Adrenal gland (tissue), 9 donors: ENCODE measurements at regions not wholly inside any gene's neighbourhood (a gene's known extent, or its start where the extent isn't known, plus 50 kb on each side); places are given as distances from the start of the nearest gene placed in this dataset.

Experiments used
- DNase-seq, 7 donors: peaks; one replicate each; pipeline ENCODE4 v3.0.0-alpha.2; 2019 to 2020
- H3K27ac ChIP-seq, 5 donors: fragments of 200-600 bp; sonication (generic) in 4 of 5; 1 replicate in 3 of 5; 2 replicates in 2 of 5; pipeline versions ENCODE4 v1.5.1 to v1.8.0; 2016 to 2020; ENCODE audit warnings: mild to moderate bottlenecking in 1 of 5
- H3K27me3 ChIP-seq: fragments of 200-600 bp; 2 replicates; pipeline ENCODE4 v1.8.0; 2021
- H3K36me3 ChIP-seq, 2 donors: fragments of 200-600 bp; replicated peaks in 1 of 2; 1 replicate in 1 of 2; 2 replicates in 1 of 2; pipeline versions ENCODE4 v1.5.1 to v1.8.0; 2018 to 2022
- H3K4me1 ChIP-seq, 2 donors: fragments of 200-600 bp; replicated peaks in 1 of 2; 1 replicate in 1 of 2; 2 replicates in 1 of 2; pipeline versions ENCODE4 v1.5.1 to v1.8.0; 2018 to 2021
- H3K4me3 ChIP-seq, 4 donors: fragments of 200-600 bp; sonication (generic) in 3 of 4; one replicate each; pipeline ENCODE4 v1.5.1; 2016 to 2018
- H3K9me3 ChIP-seq, 3 donors: fragments of 200-600 bp; sonication (generic) in 1 of 3; replicated peaks in 1 of 3; 1 replicate in 2 of 3; 2 replicates in 1 of 3; pipeline versions ENCODE4 v1.5.1 to v1.8.0; 2016 to 2021
- POLR2A ChIP-seq, 2 donors: fragments of 450-650 bp; IDR thresholded peaks; one replicate each; pipeline ENCODE4 v1.6.1; 2017; ENCODE audit warnings: antibody characterized with exemption in 2 of 2, mild to moderate bottlenecking in 2 of 2, moderate library complexity in 1 of 2
- WGBS, 4 donors: extraction: QIAGEN DNeasy Blood & Tissue Kit in 2 of 4; methylation state at CpG; one replicate each; pipeline versions ENCODE4 v1.1.5 to v1.1.7; 2013 to 2017; 5-methylcytosine and 5-hydroxymethylcytosine counted together
- intact Hi-C, 2 donors: fragments of 100-400 bp; cut with DNase I; formaldehyde crosslinking; loops; one replicate each; pipeline versions ENCODE4 v1.14.1 to v1.15.0; 2022 to 2023
- TF ChIP-seq, protein P1 (sequence below), 6 experiments: fragments of 450-650 bp in 4 of 6; fragments of 200-600 bp in 2 of 6; sonication (generic) in 1 of 6; IDR thresholded peaks; 1 replicate in 5 of 6; 2 replicates in 1 of 6; pipeline versions ENCODE4 v1.5.1 to v1.8.0; 2016 to 2021; ENCODE audit warnings: antibody characterized with exemption in 6 of 6, mild to moderate bottlenecking in 2 of 6, moderate library complexity in 1 of 6
- donor health status: healthy with polysubstance abuse.
- donor health status: Bipolar disorder and iron deficiency.
- donor health status: DM: yes; HTN: yes; CAD: no.
- donor health status: DM: no; HTN: no; CAD: no.
- donor health status: DM: no; HTN: no; CAD: no.

DNA sequence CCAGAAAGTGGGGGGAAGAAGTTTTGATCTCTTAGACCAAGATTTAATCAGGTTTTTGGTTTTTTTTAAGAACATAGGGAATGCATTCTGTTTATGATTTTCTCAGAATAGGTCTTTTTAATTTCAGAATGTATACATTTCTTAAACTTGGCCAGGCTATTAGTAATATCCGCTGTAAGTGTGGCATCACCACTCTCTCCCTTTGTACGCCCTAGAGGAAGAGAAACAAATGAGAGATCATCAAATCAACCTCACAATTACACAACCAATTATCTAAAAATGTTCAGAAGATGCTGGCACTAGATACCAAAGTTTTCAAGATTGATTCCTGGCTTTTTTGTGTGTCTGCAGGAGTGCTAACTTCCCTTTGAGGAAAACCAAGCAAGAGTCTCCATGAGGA, 70.0 kb downstream of the KLF6 start:
- Histone ChIP-seq H3K27me3 (no peaks in the 10 kb centered on the region), H3K9me3 (no peaks in the 10 kb centered on the region), H3K4me1 (no peaks in the 10 kb centered on the region), H3K4me3 (no peak overlapping the region), H3K27ac (no peak overlapping the region), H3K36me3 (no peaks in the 10 kb centered on the region)
- no peak for TF ChIP-seq POLR2A (IDR thresholded peaks at IDR 0.05)
- TF ChIP-seq, protein P1, sequence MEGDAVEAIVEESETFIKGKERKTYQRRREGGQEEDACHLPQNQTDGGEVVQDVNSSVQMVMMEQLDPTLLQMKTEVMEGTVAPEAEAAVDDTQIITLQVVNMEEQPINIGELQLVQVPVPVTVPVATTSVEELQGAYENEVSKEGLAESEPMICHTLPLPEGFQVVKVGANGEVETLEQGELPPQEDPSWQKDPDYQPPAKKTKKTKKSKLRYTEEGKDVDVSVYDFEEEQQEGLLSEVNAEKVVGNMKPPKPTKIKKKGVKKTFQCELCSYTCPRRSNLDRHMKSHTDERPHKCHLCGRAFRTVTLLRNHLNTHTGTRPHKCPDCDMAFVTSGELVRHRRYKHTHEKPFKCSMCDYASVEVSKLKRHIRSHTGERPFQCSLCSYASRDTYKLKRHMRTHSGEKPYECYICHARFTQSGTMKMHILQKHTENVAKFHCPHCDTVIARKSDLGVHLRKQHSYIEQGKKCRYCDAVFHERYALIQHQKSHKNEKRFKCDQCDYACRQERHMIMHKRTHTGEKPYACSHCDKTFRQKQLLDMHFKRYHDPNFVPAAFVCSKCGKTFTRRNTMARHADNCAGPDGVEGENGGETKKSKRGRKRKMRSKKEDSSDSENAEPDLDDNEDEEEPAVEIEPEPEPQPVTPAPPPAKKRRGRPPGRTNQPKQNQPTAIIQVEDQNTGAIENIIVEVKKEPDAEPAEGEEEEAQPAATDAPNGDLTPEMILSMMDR (IDR thresholded peaks at IDR 0.05) = no peak
- WGBS, 4 donors = 67 to 92% (median 81%) methylated on average over 2 of the region's 2 CpGs
- DNase-seq = no peak
- intact Hi-C loops = no loop called here

DNA sequence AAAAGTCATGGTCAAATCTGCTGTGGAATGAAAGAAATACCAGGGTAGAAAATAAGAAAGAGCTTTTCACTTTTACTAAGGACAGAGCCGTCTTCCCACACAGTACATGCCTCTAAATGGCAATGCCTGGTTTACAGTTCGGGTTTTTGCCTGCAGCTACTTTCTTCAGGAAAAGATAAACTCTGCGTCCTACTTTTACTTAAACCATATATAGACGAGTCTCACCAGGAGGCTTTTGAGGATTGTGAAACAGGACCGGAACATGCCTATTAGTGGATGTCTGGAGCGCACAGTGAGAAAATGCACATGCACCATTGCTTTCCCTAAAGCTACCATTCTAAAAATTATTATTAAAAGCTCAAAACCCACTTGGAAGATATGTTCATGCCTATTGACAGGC, 70.5 kb downstream of the KLF6 start:
- DNase-seq = no peak
- Histone ChIP-seq H3K4me3 (no peak overlapping the region), H3K27me3 (no peaks in the 10 kb centered on the region), H3K27ac (no peak overlapping the region), H3K36me3 (no peaks in the 10 kb centered on the region), H3K9me3 (no peaks in the 10 kb centered on the region), H3K4me1 (no peaks in the 10 kb centered on the region)
- 74 to 82% (median 78%) methylated on average over 6 of the region's 6 CpGs for WGBS, 4 donors
- TF ChIP-seq, protein P1 (IDR thresholded peaks at IDR 0.05) = no peak
- no peak for TF ChIP-seq POLR2A (IDR thresholded peaks at IDR 0.05)
- intact Hi-C loops = no loop called here

DNA sequence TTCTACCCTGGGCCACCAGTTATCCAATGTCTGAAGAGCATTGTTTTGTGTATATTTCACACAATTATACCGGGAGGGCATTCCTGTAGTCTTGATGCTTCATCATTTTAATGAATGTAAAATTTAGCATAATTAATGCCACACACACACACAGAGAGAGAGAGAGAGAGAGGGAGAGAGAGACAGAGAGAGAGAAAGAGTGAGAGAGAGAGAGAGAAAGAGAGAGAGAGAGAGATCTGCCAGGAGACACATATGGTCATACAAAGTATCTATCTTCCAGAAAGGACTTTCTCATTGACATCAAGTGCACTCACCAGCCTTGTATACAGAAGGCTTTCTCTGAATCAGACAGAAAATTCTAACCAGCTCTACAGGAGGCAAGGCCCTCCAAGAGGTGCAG, 72.3 kb downstream of the KLF6 start:
- intact Hi-C loops = no loop called here
- no peak overlapping the region for H3K27ac ChIP-seq
- no peak for DNase-seq
- H3K36me3 ChIP-seq = no peaks in the 10 kb centered on the region
- H3K4me3 ChIP-seq = no peak overlapping the region
- H3K4me1 ChIP-seq = no peaks in the 10 kb centered on the region
- WGBS, 4 donors = 94 to 100% (median 98%) methylated on average over 1 of the region's 1 CpG
- H3K9me3 ChIP-seq = no peaks in the 10 kb centered on the region
- no peaks in the 10 kb centered on the region for H3K27me3 ChIP-seq
- TF ChIP-seq POLR2A (IDR thresholded peaks at IDR 0.05) = no peak
- TF ChIP-seq, protein P1 (IDR thresholded peaks at IDR 0.05) = no peak

DNA sequence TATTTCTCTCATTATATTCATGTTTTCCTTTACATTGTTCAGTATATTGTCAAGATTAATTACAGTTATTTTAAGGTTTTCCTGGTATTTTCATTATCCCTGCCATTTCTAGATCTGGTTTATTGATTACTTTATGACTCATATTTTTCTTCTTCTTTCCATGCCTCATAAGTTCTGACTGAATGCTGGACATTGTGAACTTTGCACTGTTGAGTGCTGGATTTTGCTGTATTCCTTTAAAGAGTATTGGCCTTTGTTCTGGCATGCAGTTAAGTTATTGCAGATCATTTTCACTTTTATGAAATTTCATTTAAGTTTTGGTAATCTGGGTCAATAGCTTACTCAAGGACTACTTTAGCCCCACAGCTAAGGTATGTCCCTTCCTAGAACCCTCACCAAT, 73.1 kb downstream of the KLF6 start:
- no peaks in the 10 kb centered on the region for H3K36me3 ChIP-seq
- DNase-seq = no peak
- no peak overlapping the region for H3K4me3 ChIP-seq
- H3K9me3 ChIP-seq = no peaks in the 10 kb centered on the region
- TF ChIP-seq POLR2A (IDR thresholded peaks at IDR 0.05) = no peak
- TF ChIP-seq, protein P1 (IDR thresholded peaks at IDR 0.05) = no peak
- no peaks in the 10 kb centered on the region for H3K27me3 ChIP-seq
- no peak overlapping the region for H3K27ac ChIP-seq
- intact Hi-C loops = no loop called here
- H3K4me1 ChIP-seq = no peaks in the 10 kb centered on the region
